SK-N-SH treated with all-trans-retinoic acid at 6 μM for 48 hours (cell line): ENCODE measurements at regions not wholly inside any gene's neighbourhood (a gene's known extent, or its start where the extent isn't known, plus 50 kb on each side); places are given as distances from the start of the nearest gene placed in this dataset.

Source experiments
- GLIS3 ChIP-seq: fragments of 250-450 bp; sonication (Bioruptor Pico); IDR thresholded peaks from 2 replicates; pipeline ENCODE4 v1.5.0; 2020; ENCODE audit warnings: mild to moderate bottlenecking, moderate library complexity
- POU6F1 ChIP-seq: fragments of 250-450 bp; sonication (Bioruptor Pico); IDR thresholded peaks from 2 replicates; pipeline ENCODE4 v1.8.0; 2021; ENCODE audit warnings: low read depth, mild to moderate bottlenecking, moderate library complexity, borderline replicate concordance
- RARB ChIP-seq: fragments of 250-450 bp; sonication (Bioruptor Pico); IDR thresholded peaks from 2 replicates; pipeline ENCODE4 v1.8.0; 2021; ENCODE audit warnings: mild to moderate bottlenecking, moderate library complexity

- TF ChIP-seq POU6F1 (CRISPR knock-in tag), result no peak
- TF ChIP-seq GLIS3 (CRISPR knock-in tag), result no peak
- TF ChIP-seq RARB, result no peak
Measured at GRCh38 chr5:57738787-57739186, 256.2 kb upstream of the ACTBL2 start.
